Nephron (organoid): ENCODE measurements at regions not wholly inside any gene's neighbourhood (a gene's known extent, or its start where the extent isn't known, plus 50 kb on each side); places are given as distances from the start of the nearest gene placed in this dataset.

ENCODE experiments used
- H3K27ac Mint-ChIP-seq, 3 experiments: 2 replicates each; pipeline ENCODE4 v1.8.0; 2020; ENCODE audit warnings: mixed read lengths in 3 of 3, mild to moderate bottlenecking in 2 of 3, moderate library complexity in 1 of 3
- H3K27me3 Mint-ChIP-seq: 2 replicates; pipeline ENCODE4 v1.8.0; 2021; ENCODE audit warnings: low read depth, mild to moderate bottlenecking, moderate library complexity, mixed read lengths
- H3K36me3 Mint-ChIP-seq: 2 replicates; pipeline ENCODE4 v1.8.0; 2020; ENCODE audit warnings: low read depth, mixed read lengths
- H3K4me1 Mint-ChIP-seq: 2 replicates; pipeline ENCODE4 v1.8.0; 2020; ENCODE audit warnings: mixed read lengths
- H3K4me3 Mint-ChIP-seq, 3 experiments: 2 replicates each; pipeline ENCODE4 v1.8.0; 2020; ENCODE audit warnings: mild to moderate bottlenecking in 3 of 3, mixed read lengths in 3 of 3, moderate library complexity in 2 of 3
- H3K9me3 Mint-ChIP-seq: 2 replicates; pipeline ENCODE4 v1.8.0; 2020; ENCODE audit warnings: mixed read lengths
- TF ChIP-seq, protein P1 (sequence below), 3 experiments: fragments of 200-600 bp; sonication (generic); IDR thresholded peaks; one replicate each; pipeline ENCODE4 v1.5.0; 2021; ENCODE audit warnings: antibody characterized with exemption in 3 of 3; ENCODE audit not compliant: unreplicated experiment in 3 of 3

DNA sequence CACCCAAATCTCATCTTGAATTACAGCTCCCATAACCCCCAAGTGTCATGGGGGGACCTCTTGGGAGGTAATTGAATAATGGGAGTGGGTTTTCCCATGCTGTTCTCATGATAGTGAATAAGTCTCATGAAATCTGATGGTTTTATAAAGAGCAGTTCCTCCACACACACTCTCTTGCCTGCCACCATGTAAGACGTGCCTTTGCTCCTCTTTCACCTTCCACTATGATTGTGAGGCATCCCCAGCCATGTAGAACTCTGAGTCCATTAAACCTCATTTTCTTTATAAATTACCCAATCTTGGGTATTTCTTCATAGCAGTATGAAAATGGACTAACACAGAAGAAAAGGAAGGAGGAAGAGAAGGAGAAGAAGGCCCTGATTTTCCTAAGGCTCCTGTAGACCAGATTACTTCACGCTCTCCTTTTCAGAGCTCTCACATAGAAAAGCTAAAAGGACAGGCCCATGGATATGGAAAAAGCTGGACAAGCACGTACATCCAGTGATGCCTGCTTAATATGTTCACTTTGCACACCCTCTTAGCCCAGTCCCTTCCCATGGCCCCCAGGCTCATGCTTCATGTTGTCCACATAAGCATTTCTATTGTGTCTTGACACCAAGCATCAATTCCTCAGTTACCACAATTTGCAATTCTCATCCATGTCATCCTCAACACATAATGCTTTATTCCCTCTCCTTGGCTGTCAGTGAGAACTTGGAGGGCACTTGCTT lies 354.8 kb downstream of the CD83 start:
- Mint-ChIP-seq H3K9me3 (peaks cover 18% of the 10 kb centered on the region), H3K36me3 (peaks cover 3% of the 10 kb centered on the region), H3K4me3 (no peak overlapping the region), H3K27ac (no peak overlapping the region), H3K27me3 (peaks cover 9% of the 10 kb centered on the region), H3K4me1 (peaks cover 4% of the 10 kb centered on the region)
- TF ChIP-seq, protein P1, sequence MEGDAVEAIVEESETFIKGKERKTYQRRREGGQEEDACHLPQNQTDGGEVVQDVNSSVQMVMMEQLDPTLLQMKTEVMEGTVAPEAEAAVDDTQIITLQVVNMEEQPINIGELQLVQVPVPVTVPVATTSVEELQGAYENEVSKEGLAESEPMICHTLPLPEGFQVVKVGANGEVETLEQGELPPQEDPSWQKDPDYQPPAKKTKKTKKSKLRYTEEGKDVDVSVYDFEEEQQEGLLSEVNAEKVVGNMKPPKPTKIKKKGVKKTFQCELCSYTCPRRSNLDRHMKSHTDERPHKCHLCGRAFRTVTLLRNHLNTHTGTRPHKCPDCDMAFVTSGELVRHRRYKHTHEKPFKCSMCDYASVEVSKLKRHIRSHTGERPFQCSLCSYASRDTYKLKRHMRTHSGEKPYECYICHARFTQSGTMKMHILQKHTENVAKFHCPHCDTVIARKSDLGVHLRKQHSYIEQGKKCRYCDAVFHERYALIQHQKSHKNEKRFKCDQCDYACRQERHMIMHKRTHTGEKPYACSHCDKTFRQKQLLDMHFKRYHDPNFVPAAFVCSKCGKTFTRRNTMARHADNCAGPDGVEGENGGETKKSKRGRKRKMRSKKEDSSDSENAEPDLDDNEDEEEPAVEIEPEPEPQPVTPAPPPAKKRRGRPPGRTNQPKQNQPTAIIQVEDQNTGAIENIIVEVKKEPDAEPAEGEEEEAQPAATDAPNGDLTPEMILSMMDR (IDR thresholded peaks at IDR 0.05; ENCODE audit: unreplicated experiment in 3 of 3): no peak

GRCh38 chr6:14472986-14473337 lies 355.4 kb downstream of the CD83 start:
- H3K27me3 Mint-ChIP-seq: peaks cover 9% of the 10 kb centered on the region
- no peak overlapping the region for H3K4me3 Mint-ChIP-seq
- peaks cover 14% of the 10 kb centered on the region for H3K9me3 Mint-ChIP-seq
- TF ChIP-seq, protein P1 (IDR thresholded peaks at IDR 0.05; ENCODE audit: unreplicated experiment in 3 of 3): no peak
- peaks cover 3% of the 10 kb centered on the region for H3K36me3 Mint-ChIP-seq
- H3K27ac Mint-ChIP-seq: no peak overlapping the region
- H3K4me1 Mint-ChIP-seq: peaks cover 4% of the 10 kb centered on the region

- TF ChIP-seq, protein P1 (IDR thresholded peaks at IDR 0.05; ENCODE audit: unreplicated experiment in 3 of 3): no peak
- H3K36me3 Mint-ChIP-seq: peaks cover 4% of the 10 kb centered on the region
- H3K27me3 Mint-ChIP-seq: peaks cover 9% of the 10 kb centered on the region
- H3K4me1 Mint-ChIP-seq: peaks cover 4% of the 10 kb centered on the region
- no peak overlapping the region for H3K27ac Mint-ChIP-seq
- H3K9me3 Mint-ChIP-seq: peaks cover 13% of the 10 kb centered on the region
- no peak overlapping the region for H3K4me3 Mint-ChIP-seq
These were observed 357.2 kb downstream of the CD83 start for GRCh38 chr6:14474816-14475215.

GRCh38 chr6:14475306-14475705 lies 357.7 kb downstream of the CD83 start:
- H3K27me3 Mint-ChIP-seq: peaks cover 8% of the 10 kb centered on the region
- H3K4me1 Mint-ChIP-seq: peaks cover 4% of the 10 kb centered on the region
- peaks cover 6% of the 10 kb centered on the region for H3K36me3 Mint-ChIP-seq
- TF ChIP-seq, protein P1 (IDR thresholded peaks at IDR 0.05; ENCODE audit: unreplicated experiment in 3 of 3): no peak
- no peak overlapping the region for H3K4me3 Mint-ChIP-seq
- no peak overlapping the region for H3K27ac Mint-ChIP-seq
- H3K9me3 Mint-ChIP-seq: peaks cover 12% of the 10 kb centered on the region

- Mint-ChIP-seq H3K27me3 (peaks cover 5% of the 10 kb centered on the region), H3K27ac (no peak overlapping the region), H3K4me1 (peaks cover 4% of the 10 kb centered on the region), H3K36me3 (peaks cover 11% of the 10 kb centered on the region), H3K9me3 (peaks cover 11% of the 10 kb centered on the region), H3K4me3 (no peak overlapping the region)
- TF ChIP-seq, protein P1 (IDR thresholded peaks at IDR 0.05; ENCODE audit: unreplicated experiment in 3 of 3): no peak
These were observed 359.4 kb downstream of the CD83 start for GRCh38 chr6:14476793-14477531.
